ENCODE measurements at regions not wholly inside any gene's neighbourhood (a gene's known extent, or its start where the extent isn't known, plus 50 kb on each side); places are given as distances from the start of the nearest gene placed in this dataset.
"Not testable (repeated sequence)": the region's sequence is repeated elsewhere in the genome, so short reads cannot be mapped to it uniquely, and the experiment has no call there.

- no peak for DNase-seq (ENCODE audit: low read depth in 1 of 2, low spot score in 1 of 2)
Measured at GRCh38 chr15:92821491-92822116, 78.5 kb upstream of the CHD2 start.

GRCh38 chr15:92822216-92823144 lies 77.6 kb upstream of the CHD2 start:
- no peak for DNase-seq (ENCODE audit: low read depth in 1 of 2, low spot score in 1 of 2)

GRCh38 chr15:92825985-92826384 lies 74.1 kb upstream of the CHD2 start:
- DNase-seq (ENCODE audit: low read depth in 1 of 2, low spot score in 1 of 2) = no peak

- not testable (repeated sequence) for DNase-seq (ENCODE audit: low read depth in 1 of 2, low spot score in 1 of 2)
Measured at GRCh38 chr15:92827991-92828390, 72.1 kb upstream of the CHD2 start.

GRCh38 chr15:92829875-92830274 lies 70.2 kb upstream of the CHD2 start:
- DNase-seq (ENCODE audit: low read depth in 1 of 2, low spot score in 1 of 2) = no peak

GRCh38 chr15:92831336-92831654 lies 68.8 kb upstream of the CHD2 start:
- no peak for DNase-seq (ENCODE audit: low read depth in 1 of 2, low spot score in 1 of 2)

GRCh38 chr15:92831655-92832328 lies 68.3 kb upstream of the CHD2 start:
- peak; percentile 64 to 91 for DNase-seq (ENCODE audit: low read depth in 1 of 2, low spot score in 1 of 2)

- no peak for DNase-seq (ENCODE audit: low read depth in 1 of 2, low spot score in 1 of 2)
Measured at GRCh38 chr15:92833106-92833433, 67.1 kb upstream of the CHD2 start.

GRCh38 chr15:92833493-92834271 lies 66.4 kb upstream of the CHD2 start:
- DNase-seq (ENCODE audit: low read depth in 1 of 2, low spot score in 1 of 2) = no peak

- no peak for DNase-seq (ENCODE audit: low read depth in 1 of 2, low spot score in 1 of 2)
Measured at GRCh38 chr15:92839696-92840095, 60.4 kb upstream of the CHD2 start.

- no peak for DNase-seq (ENCODE audit: low read depth in 1 of 2, low spot score in 1 of 2)
Measured at GRCh38 chr15:92840149-92840548, 60.0 kb upstream of the CHD2 start.

GRCh38 chr15:92843326-92843725 lies 56.8 kb upstream of the CHD2 start:
- DNase-seq (ENCODE audit: low read depth in 1 of 2, low spot score in 1 of 2) = no peak

- DNase-seq (ENCODE audit: low read depth in 1 of 2, low spot score in 1 of 2) = no peak
Measured at GRCh38 chr15:92843814-92844213, 56.3 kb upstream of the CHD2 start.

- DNase-seq (ENCODE audit: low read depth in 1 of 2, low spot score in 1 of 2) = no peak
Measured at GRCh38 chr15:92845126-92845508, 55.0 kb upstream of the CHD2 start.

- no peak for DNase-seq (ENCODE audit: low read depth in 1 of 2, low spot score in 1 of 2)
Measured at GRCh38 chr15:92846741-92847140, 53.4 kb upstream of the CHD2 start.

GRCh38 chr15:92847841-92848240 lies 52.3 kb upstream of the CHD2 start:
- DNase-seq (ENCODE audit: low read depth in 1 of 2, low spot score in 1 of 2) = no peak

- no peak for DNase-seq (ENCODE audit: low read depth in 1 of 2, low spot score in 1 of 2)
Measured at GRCh38 chr15:92848464-92848851, 51.7 kb upstream of the CHD2 start.

GRCh38 chr15:92848852-92849598 lies 51.1 kb upstream of the CHD2 start:
- DNase-seq (ENCODE audit: low read depth in 1 of 2, low spot score in 1 of 2) = peak in 1 of 2 donors; percentile 40

GRCh38 chr15:92850218-92850617 lies 49.9 kb upstream of the CHD2 start:
- DNase-seq (ENCODE audit: low read depth in 1 of 2, low spot score in 1 of 2) = not testable (repeated sequence)

All from activated CD4-positive, alpha-beta T cell treated with anti-CD3 and anti-CD28 coated beads, Interleukin-2, amount 50 U/mL, for 24 hours (primary cell).